ENCODE measurements at regions not wholly inside any gene's neighbourhood (a gene's known extent, or its start where the extent isn't known, plus 50 kb on each side); places are given as distances from the start of the nearest gene placed in this dataset.
A peak's percentile ranks its signal among the peaks of the same experiment; 100 is the strongest.

- no peak for DNase-seq
Measured at GRCh38 chr2:207236156-207236935, 70.6 kb upstream of the KLF7 start.

GRCh38 chr2:207238831-207239701 lies 73.3 kb upstream of the KLF7 start:
- no peak for DNase-seq

- DNase-seq = no peak
Measured at GRCh38 chr2:207239754-207240494, 74.2 kb upstream of the KLF7 start.

- no peak for DNase-seq
Measured at GRCh38 chr2:207240649-207241048, 74.9 kb upstream of the KLF7 start.

- no peak for DNase-seq
Measured at GRCh38 chr2:207241198-207241597, 75.5 kb upstream of the KLF7 start.

- no peak for DNase-seq
Measured at GRCh38 chr2:207243601-207244000, 77.9 kb upstream of the KLF7 start.

- DNase-seq = no peak
Measured at GRCh38 chr2:207244971-207245925, 79.5 kb upstream of the KLF7 start.

GRCh38 chr2:207248702-207249377 lies 83.1 kb upstream of the KLF7 start:
- no peak for DNase-seq

GRCh38 chr2:207251022-207251421 lies 85.3 kb upstream of the KLF7 start:
- DNase-seq = no peak

GRCh38 chr2:207251573-207252192 lies 85.9 kb upstream of the KLF7 start:
- DNase-seq = no peak

GRCh38 chr2:207252416-207252815 lies 86.7 kb upstream of the KLF7 start:
- DNase-seq = no peak

GRCh38 chr2:207252979-207253645 lies 87.4 kb upstream of the KLF7 start:
- DNase-seq = peak; percentile 59

- DNase-seq = no peak
Measured at GRCh38 chr2:207253666-207254345, 88.1 kb upstream of the KLF7 start.

GRCh38 chr2:207254591-207255464 lies 89.1 kb upstream of the KLF7 start:
- no peak for DNase-seq

- DNase-seq = no peak
Measured at GRCh38 chr2:207255565-207256470, 90.1 kb upstream of the KLF7 start.

- DNase-seq = no peak
Measured at GRCh38 chr2:207256476-207257207, 90.9 kb upstream of the KLF7 start.
